A549 (cell line): ENCODE measurements at regions not wholly inside any gene's neighbourhood (a gene's known extent, or its start where the extent isn't known, plus 50 kb on each side); places are given as distances from the start of the nearest gene placed in this dataset.

Experiments used
- ATAC-seq, 2 experiments: fragments of 200-7000 bp in 1 of 2; fragments of >200 bp in 1 of 2; cut with Nextera tagmentation in 1 of 2; cut with Tn5 transposase in 1 of 2; 3 replicates each; pipeline versions ENCODE4 v1.8.0 to v1.9.1; 2018 to 2020; ENCODE audit warnings: mild to moderate bottlenecking in 1 of 2, moderate library complexity in 1 of 2
- CTCF ChIA-PET: fragments of 300-600 bp; sonication (Branson Sonifier 250); formaldehyde crosslinking; extraction: SDS; loops from one replicate; lab custom pipeline; 2021; ENCODE audit warnings: antibody characterized with exemption, inconsistent platforms; lab: Yijun Ruan, JAX
- POLR2A ChIA-PET: fragments of 350-600 bp; formaldehyde crosslinking; extraction: SDS; loops from one replicate; lab custom pipeline; 2021; ENCODE audit warnings: antibody characterized with exemption, inconsistent platforms; lab: Yijun Ruan, JAX
- DNase-seq, 2 experiments: peaks; one replicate each; pipeline versions ENCODE4 v3.0.0 to v3.0.0-alpha.2; 2011 to 2016; ENCODE audit warnings: low read depth in 1 of 2, low spot score in 1 of 2
- FAIRE-seq: peaks from 2 replicates; lab custom pipeline; 2011; peaks lifted over from hg19 to GRCh38; lab: Jason Lieb, UNC
- H3K27ac ChIP-seq, 2 experiments: fragments of >200 bp; sonication (Bioruptor Twin); formaldehyde crosslinking; 3 replicates each; pipeline ENCODE4 v1.5.1; 2016 to 2017
- H3K4me1 ChIP-seq: fragments of >200 bp; sonication (Bioruptor Twin); formaldehyde crosslinking; 3 replicates; pipeline ENCODE4 v1.6.1; 2016
- H3K4me2 ChIP-seq: fragments of >200 bp; sonication (Bioruptor Twin); formaldehyde crosslinking; 3 replicates; pipeline ENCODE4 v1.6.1; 2016
- H3K4me3 ChIP-seq: fragments of >200 bp; sonication (Bioruptor Twin); formaldehyde crosslinking; 3 replicates; pipeline ENCODE4 v1.5.1; 2016
- H3K9me3 ChIP-seq: fragments of >200 bp; sonication (Bioruptor Twin); formaldehyde crosslinking; 3 replicates; pipeline ENCODE4 v1.6.1; 2016
- BCL3 ChIP-seq: fragments of >200 bp; sonication (Bioruptor Twin); formaldehyde crosslinking; IDR thresholded peaks from 3 replicates; pipeline ENCODE4 v1.6.1; 2016
- CBX8 ChIP-seq: fragments of 200-600 bp; sonication (generic); IDR thresholded peaks from 2 replicates; pipeline ENCODE4 v1.6.1; 2016
- CEBPB ChIP-seq, 2 experiments: fragments of >200 bp in 1 of 2; sonication (Bioruptor Twin) in 1 of 2; formaldehyde crosslinking in 1 of 2; IDR thresholded peaks; 2 replicates each; pipeline ENCODE4 v1.6.1; 2012 to 2016
- CTCF ChIP-seq: fragments of >200 bp; sonication (Bioruptor Twin); formaldehyde crosslinking; IDR thresholded peaks from 3 replicates; pipeline ENCODE4 v1.5.1; 2016
- E2F6 ChIP-seq: IDR thresholded peaks from 2 replicates; pipeline ENCODE4 v1.6.1; 2012; ENCODE audit warnings: low read depth, borderline replicate concordance
- EHF ChIP-seq: fragments of 250-450 bp; sonication (Bioruptor Pico); IDR thresholded peaks from 2 replicates; pipeline ENCODE4 v1.5.0; 2020; ENCODE audit warnings: mild to moderate bottlenecking
- ELK1 ChIP-seq: fragments of 150-350 bp; IDR thresholded peaks from 2 replicates; pipeline ENCODE4 v1.6.1; 2014; ENCODE audit warnings: low read depth, mild to moderate bottlenecking, low read length
- EP300 ChIP-seq, 2 experiments: fragments of >200 bp; sonication (Bioruptor Twin); formaldehyde crosslinking; IDR thresholded peaks; 2 replicates in 1 of 2; 3 replicates in 1 of 2; pipeline ENCODE4 v1.6.1; 2016 to 2017
- ESRRA ChIP-seq: fragments of 150-350 bp; IDR thresholded peaks from 2 replicates; pipeline ENCODE4 v1.6.1; 2014; ENCODE audit warnings: mild to moderate bottlenecking, low read length, borderline replicate concordance
- FOXS1 ChIP-seq: fragments of 250-450 bp; sonication (Bioruptor Pico); IDR thresholded peaks from 2 replicates; pipeline ENCODE4 v1.5.0; 2020; ENCODE audit warnings: mild to moderate bottlenecking, moderate library complexity
- GATA3 ChIP-seq: IDR thresholded peaks from 2 replicates; pipeline ENCODE4 v1.6.1; 2012; ENCODE audit warnings: borderline replicate concordance
- HDAC2 ChIP-seq: fragments of 200-600 bp; sonication (generic); IDR thresholded peaks from 2 replicates; pipeline ENCODE4 v1.6.1; 2016
- HES2 ChIP-seq: fragments of >200 bp; sonication (Bioruptor Twin); formaldehyde crosslinking; IDR thresholded peaks from 2 replicates; pipeline ENCODE4 v1.6.1; 2016
- HEYL ChIP-seq: fragments of 250-450 bp; sonication (Bioruptor Pico); IDR thresholded peaks from 2 replicates; pipeline ENCODE4 v1.8.0; 2021; ENCODE audit warnings: mild to moderate bottlenecking, moderate library complexity
- HOXA7 ChIP-seq: fragments of 250-450 bp; sonication (Bioruptor Pico); IDR thresholded peaks from 2 replicates; pipeline ENCODE4 v1.5.0; 2020; ENCODE audit warnings: mild to moderate bottlenecking, moderate library complexity
- HOXB13 ChIP-seq: fragments of 250-450 bp; sonication (Bioruptor Pico); IDR thresholded peaks from 2 replicates; pipeline ENCODE4 v1.5.0; 2020; ENCODE audit warnings: low read depth, mild to moderate bottlenecking, moderate library complexity
- MAFK ChIP-seq: fragments of 450-650 bp; IDR thresholded peaks from 2 replicates; pipeline ENCODE4 v1.6.1; 2014; ENCODE audit not compliant: partially characterized antibody
- MAX ChIP-seq: IDR thresholded peaks from 2 replicates; pipeline ENCODE4 v1.6.1; 2012
- NFE2L2 ChIP-seq: fragments of 150-350 bp; conservative IDR thresholded peaks from 2 replicates; pipeline ENCODE4 v1.6.1; 2014; ENCODE audit warnings: low read length
- NR3C1 ChIP-seq: fragments of >200 bp; sonication (Bioruptor Twin); formaldehyde crosslinking; IDR thresholded peaks from 3 replicates; pipeline ENCODE4 v1.6.1; 2017
- POLR2A ChIP-seq: IDR thresholded peaks from 2 replicates; pipeline ENCODE4 v1.6.1; 2012; ENCODE audit warnings: mild to moderate bottlenecking, low read length
- RFX5 ChIP-seq: fragments of 450-650 bp; IDR thresholded peaks from 2 replicates; pipeline ENCODE4 v1.7.1; 2014; ENCODE audit warnings: antibody characterized with exemption, mild to moderate bottlenecking, moderate library complexity
- RNF2 ChIP-seq: fragments of 200-600 bp; sonication (generic); IDR thresholded peaks from 2 replicates; pipeline ENCODE4 v1.6.1; 2016; ENCODE audit warnings: low read depth, mild to moderate bottlenecking, antibody characterized with exemption, moderate library complexity, borderline replicate concordance
- ZNF302 ChIP-seq: fragments of 250-450 bp; sonication (Bioruptor Pico); IDR thresholded peaks from 2 replicates; pipeline ENCODE4 v1.9.0; 2021; ENCODE audit warnings: inconsistent platforms, mild to moderate bottlenecking, moderate library complexity
- ZSCAN20 ChIP-seq: fragments of 250-450 bp; sonication (Bioruptor Pico); IDR thresholded peaks from 2 replicates; pipeline ENCODE4 v1.8.0; 2022; ENCODE audit warnings: mild to moderate bottlenecking, moderate library complexity
- WGBS: methylation state at CpG from one replicate; pipeline ENCODE4 v1.1.6; 2017; ENCODE audit errors: missing lambda C conversion rate; 5-methylcytosine and 5-hydroxymethylcytosine counted together

GRCh38 chr12:125684968-125685790 is 619.9 kb downstream of the AACS start:
- 36% methylated on average over 17 of the region's 17 CpGs for WGBS
- no peak for ATAC-seq

GRCh38 chr12:125685915-125686314 is 620.7 kb downstream of the AACS start:
- no peak for DNase-seq
- ChIA-PET CTCF (no interaction called here), POLR2A (no interaction called here)
- ATAC-seq: no peak
- FAIRE-seq: no peak
- WGBS: 13% methylated on average over 3 of the region's 3 CpGs
- no peak for TF ChIP-seq ELK1
- peak; percentile 62 for TF ChIP-seq MAFK
- H3K4me2 ChIP-seq: no peak overlapping the region
- H3K9me3 ChIP-seq: no peaks in the 10 kb centered on the region; the same call in 2 of the 3 replicates
- no peak overlapping the region for H3K4me3 ChIP-seq
- H3K4me1 ChIP-seq: no peaks in the 10 kb centered on the region
- no peak overlapping the region for H3K27ac ChIP-seq

More at GRCh38 chr12:125684968-125685790, 619.9 kb downstream of the AACS start:
- Histone ChIP-seq H3K27ac (no peak overlapping the region), H3K4me2 (no peak overlapping the region), H3K9me3 (no peaks in the 10 kb centered on the region; the same call in 2 of the 3 replicates), H3K4me1 (no peaks in the 10 kb centered on the region), H3K4me3 (no peak overlapping the region)
- ChIA-PET POLR2A (no interaction called here), CTCF (no interaction called here)
- DNase-seq (no peak), FAIRE-seq (no peak)
- TF ChIP-seq NFE2L2 (no peak), NR3C1 (no peak), RFX5 (no peak), EP300 (IDR thresholded peaks at IDR 0.05) (no peak), FOXS1 (CRISPR knock-in tag) (no peak), GATA3 (no peak)

GRCh38 chr12:125687403-125687802 is 622.2 kb downstream of the AACS start:
- FAIRE-seq (no peak), ATAC-seq (no peak), DNase-seq (no peak)
- CTCF ChIA-PET: no interaction called here
- no peak overlapping the region for H3K4me3 ChIP-seq
- H3K27ac ChIP-seq: no peak overlapping the region
- TF ChIP-seq ZSCAN20 (CRISPR knock-in tag) (no peak), HES2 (no peak), EHF (no peak), NR3C1 (no peak), MAX (no peak), HDAC2 (no peak), RNF2 (no peak), ESRRA (no peak), POLR2A (no peak), E2F6 (no peak), HEYL (CRISPR knock-in tag) (no peak), ZNF302 (no peak), CTCF (no peak), CBX8 (no peak), CEBPB (IDR thresholded peaks at IDR 0.05) (no peak), BCL3 (no peak), HOXB13 (CRISPR knock-in tag) (no peak), HOXA7 (CRISPR knock-in tag) (no peak)
- H3K4me1 ChIP-seq: no peaks in the 10 kb centered on the region
- POLR2A ChIA-PET: no interaction called here
- no peak overlapping the region for H3K4me2 ChIP-seq
- H3K9me3 ChIP-seq: no peaks in the 10 kb centered on the region; the same call in 2 of the 3 replicates
- WGBS: 8% methylated on average over 3 of the region's 3 CpGs
